ENCODE measurements at regions not wholly inside any gene's neighbourhood (a gene's known extent, or its start where the extent isn't known, plus 50 kb on each side); places are given as distances from the start of the nearest gene placed in this dataset.
"Not testable (repeated sequence)": the region's sequence is repeated elsewhere in the genome, so short reads cannot be mapped to it uniquely, and the experiment has no call there.

GRCh38 chr1:183753464-183753891, 51.4 kb upstream of the RGL1 start:
- no peak overlapping the region for H3K4me3 ChIP-seq (ENCODE audit: low read depth, low read length)
- no peak for DNase-seq (ENCODE audit: low read depth)
- TF ChIP-seq CTCF (conservative IDR thresholded peaks at IDR 0.05; ENCODE audit: low read depth, low read length): no peak

- no peak for DNase-seq (ENCODE audit: low read depth)
- no peak for TF ChIP-seq CTCF (conservative IDR thresholded peaks at IDR 0.05; ENCODE audit: low read depth, low read length)
- no peak overlapping the region for H3K4me3 ChIP-seq (ENCODE audit: low read depth, low read length)
Observed at GRCh38 chr1:183744132-183744913, 60.6 kb upstream of the RGL1 start.

GRCh38 chr1:183742355-183742754, 62.6 kb upstream of the RGL1 start:
- no peak overlapping the region for H3K4me3 ChIP-seq (ENCODE audit: low read depth, low read length)
- DNase-seq (ENCODE audit: low read depth): no peak
- no peak for TF ChIP-seq CTCF (conservative IDR thresholded peaks at IDR 0.05; ENCODE audit: low read depth, low read length)

- no peak for DNase-seq (ENCODE audit: low read depth)
- no peak for TF ChIP-seq CTCF (conservative IDR thresholded peaks at IDR 0.05; ENCODE audit: low read depth, low read length)
- H3K4me3 ChIP-seq (ENCODE audit: low read depth, low read length): no peak overlapping the region
Observed at GRCh38 chr1:183739741-183740271, 65.1 kb upstream of the RGL1 start.

- no peak for DNase-seq (ENCODE audit: low read depth)
- no peak overlapping the region for H3K4me3 ChIP-seq (ENCODE audit: low read depth, low read length)
- TF ChIP-seq CTCF (conservative IDR thresholded peaks at IDR 0.05; ENCODE audit: low read depth, low read length): no peak
Observed at GRCh38 chr1:183739082-183739481, 65.8 kb upstream of the RGL1 start.

GRCh38 chr1:183737916-183738315, 67.0 kb upstream of the RGL1 start:
- not testable (repeated sequence) for H3K4me3 ChIP-seq (ENCODE audit: low read depth, low read length)

GRCh38 chr1:183736343-183736742, 68.6 kb upstream of the RGL1 start:
- no peak for DNase-seq (ENCODE audit: low read depth)
- no peak overlapping the region for H3K4me3 ChIP-seq (ENCODE audit: low read depth, low read length)
- TF ChIP-seq CTCF (conservative IDR thresholded peaks at IDR 0.05; ENCODE audit: low read depth, low read length): no peak

More at GRCh38 chr1:183737916-183738315, 67.0 kb upstream of the RGL1 start:
- DNase-seq (ENCODE audit: low read depth): not testable (repeated sequence)
